ENCODE measurements at regions not wholly inside any gene's neighbourhood (a gene's known extent, or its start where the extent isn't known, plus 50 kb on each side); places are given as distances from the start of the nearest gene placed in this dataset.
"Not testable (repeated sequence)": the region's sequence is repeated elsewhere in the genome, so short reads cannot be mapped to it uniquely, and the experiment has no call there.

GRCh38 chr2:132279344-132279743, 117.6 kb upstream of the ANKRD30BL start:
- WGBS, 4 donors, result 88 to 91% (median 89%) methylated on average over 11 of the region's 11 CpGs
- Histone ChIP-seq H3K4me1 (no peaks in the 10 kb centered on the region), H3K27ac (no peak overlapping the region), H3K36me3 (no peaks in the 10 kb centered on the region), H3K9me3 (peaks cover 0 to 5% (median 0%) of the 10 kb centered on the region in 12 donors), H3K4me3 (no peak overlapping the region), H3K27me3 (peaks cover 0 to 3% (median 0%) of the 10 kb centered on the region in 9 donors)
- TF ChIP-seq CTCF (IDR thresholded peaks at IDR 0.05) (no peak), POLR2A (IDR thresholded peaks at IDR 0.05) (no peak)
- intact Hi-C loops (cut with DNase I), result no loop called here
- ATAC-seq (no peak), DNase-seq (no peak)

GRCh38 chr2:132279930-132280615, 118.3 kb upstream of the ANKRD30BL start:
- H3K27me3 ChIP-seq, result peaks cover 0 to 3% (median 0%) of the 10 kb centered on the region in 9 donors
- intact Hi-C loops (cut with DNase I), result no loop called here
- H3K4me1 ChIP-seq, result no peaks in the 10 kb centered on the region
- TF ChIP-seq CTCF (IDR thresholded peaks at IDR 0.05), result no peak
- no peak for TF ChIP-seq POLR2A (IDR thresholded peaks at IDR 0.05)
- peaks cover 0 to 5% (median 0%) of the 10 kb centered on the region in 12 donors for H3K9me3 ChIP-seq
- no peak overlapping the region for H3K27ac ChIP-seq
- WGBS, 4 donors, result 90 to 97% (median 92%) methylated on average over 20 to 31 of the region's 31 CpGs
- H3K36me3 ChIP-seq, result no peaks in the 10 kb centered on the region
- no peak overlapping the region for H3K4me3 ChIP-seq
- DNase-seq, result no peak
- no peak for ATAC-seq

GRCh38 chr2:132280912-132281311, 119.2 kb upstream of the ANKRD30BL start:
- Histone ChIP-seq H3K27me3 (peaks cover 0 to 3% (median 0%) of the 10 kb centered on the region in 9 donors), H3K27ac (no peak overlapping the region), H3K36me3 (no peaks in the 10 kb centered on the region), H3K9me3 (peaks cover 0 to 5% (median 0%) of the 10 kb centered on the region in 12 donors), H3K4me1 (no peaks in the 10 kb centered on the region), H3K4me3 (no peak overlapping the region)
- DNase-seq (no peak), ATAC-seq (no peak)
- TF ChIP-seq POLR2A (IDR thresholded peaks at IDR 0.05) (no peak), CTCF (IDR thresholded peaks at IDR 0.05) (no peak)
- intact Hi-C loops (cut with DNase I), result no loop called here
- WGBS, 4 donors, result 90 to 96% (median 93%) methylated on average over 12 of the region's 12 CpGs

GRCh38 chr2:132282104-132282503, 120.4 kb upstream of the ANKRD30BL start:
- H3K9me3 ChIP-seq; DNase-seq; ATAC-seq; H3K4me3 ChIP-seq; H3K27me3 ChIP-seq; H3K27ac ChIP-seq; H3K4me1 ChIP-seq; intact Hi-C loops (cut with DNase I); H3K36me3 ChIP-seq: not testable (repeated sequence)
- 83 to 93% (median 87%) methylated on average over 6 of the region's 6 CpGs for WGBS, 4 donors

- no peak overlapping the region for H3K27ac ChIP-seq
- no peak for ATAC-seq
- TF ChIP-seq CTCF (IDR thresholded peaks at IDR 0.05), result no peak
- TF ChIP-seq POLR2A (IDR thresholded peaks at IDR 0.05), result no peak
- intact Hi-C loops (cut with DNase I), result no loop called here
- peaks cover 0 to 5% (median 0%) of the 10 kb centered on the region in 12 donors for H3K9me3 ChIP-seq
- H3K27me3 ChIP-seq, result peaks cover 0 to 9% (median 0%) of the 10 kb centered on the region in 9 donors
- no peak for DNase-seq
- no peaks in the 10 kb centered on the region for H3K36me3 ChIP-seq
- WGBS, 4 donors, result 91 to 97% (median 94%) methylated on average over 9 of the region's 9 CpGs
- H3K4me1 ChIP-seq, result no peaks in the 10 kb centered on the region
- H3K4me3 ChIP-seq, result no peak overlapping the region
Measured at GRCh38 chr2:132282911-132283310, 121.2 kb upstream of the ANKRD30BL start.

GRCh38 chr2:132286289-132286911, 124.6 kb upstream of the ANKRD30BL start:
- 69 to 83% (median 80%) methylated on average over 6 of the region's 6 CpGs for WGBS, 4 donors
- H3K4me3 ChIP-seq; ATAC-seq; intact Hi-C loops (cut with DNase I); DNase-seq; H3K9me3 ChIP-seq; H3K27ac ChIP-seq; H3K27me3 ChIP-seq; H3K36me3 ChIP-seq; H3K4me1 ChIP-seq: not testable (repeated sequence)

- H3K4me1 ChIP-seq; intact Hi-C loops (cut with DNase I); H3K9me3 ChIP-seq; H3K27me3 ChIP-seq; H3K4me3 ChIP-seq; ATAC-seq; H3K36me3 ChIP-seq; H3K27ac ChIP-seq: not testable (repeated sequence)
- WGBS, 4 donors, result 82 to 91% (median 86%) methylated on average over 8 of the region's 8 CpGs
- peak in 1 of 5 donors; percentile 63 for DNase-seq
Measured at GRCh38 chr2:132287910-132288309, 126.2 kb upstream of the ANKRD30BL start.

All from heart left ventricle (tissue), 16 donors.